GM13976 (cell line): ENCODE measurements at regions not wholly inside any gene's neighbourhood (a gene's known extent, or its start where the extent isn't known, plus 50 kb on each side); places are given as distances from the start of the nearest gene placed in this dataset.

Experiments
- DNase-seq: peaks from one replicate; pipeline ENCODE4 v3.0.0; 2012; ENCODE audit warnings: low spot score
- CTCF ChIP-seq: IDR thresholded peaks from 2 replicates; pipeline ENCODE4 v1.5.1; 2012; ENCODE audit warnings: borderline replicate concordance, mild to moderate bottlenecking; ENCODE audit not compliant: insufficient read depth; ENCODE audit errors: extremely low read depth, missing control alignments, control extremely low read depth
- in situ Hi-C: fragments of 300-500 bp; cut with MboI; formaldehyde crosslinking; loops from one replicate; pipeline ENCODE4 v1.12.0; 2022; ENCODE audit warnings: low sequenced_read_pairs, mixed read lengths, inconsistent platforms; ENCODE audit not compliant: unreplicated experiment

DNA sequence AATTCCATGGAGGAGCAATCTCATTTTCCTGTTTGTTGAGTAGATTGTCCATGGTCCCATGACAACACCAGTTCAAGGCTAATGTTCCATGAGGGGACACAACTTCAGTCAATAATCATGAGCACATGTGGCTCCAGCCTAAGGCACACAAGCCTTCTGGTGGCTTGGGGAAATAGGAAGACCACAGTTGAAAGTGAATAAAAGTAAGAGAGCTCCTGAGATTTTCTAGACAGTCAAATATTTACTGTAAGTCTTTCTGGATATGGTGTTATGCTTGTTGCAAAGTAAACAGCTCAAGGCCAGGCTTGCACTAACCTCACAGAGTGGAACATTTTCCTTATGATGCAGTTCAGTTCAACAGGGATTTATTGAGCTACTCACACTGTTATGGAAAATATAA lies 206.9 kb upstream of the SLC38A2 start:
- DNase-seq: no peak
- in situ Hi-C loops: no loop called here
- TF ChIP-seq CTCF: no peak

DNA sequence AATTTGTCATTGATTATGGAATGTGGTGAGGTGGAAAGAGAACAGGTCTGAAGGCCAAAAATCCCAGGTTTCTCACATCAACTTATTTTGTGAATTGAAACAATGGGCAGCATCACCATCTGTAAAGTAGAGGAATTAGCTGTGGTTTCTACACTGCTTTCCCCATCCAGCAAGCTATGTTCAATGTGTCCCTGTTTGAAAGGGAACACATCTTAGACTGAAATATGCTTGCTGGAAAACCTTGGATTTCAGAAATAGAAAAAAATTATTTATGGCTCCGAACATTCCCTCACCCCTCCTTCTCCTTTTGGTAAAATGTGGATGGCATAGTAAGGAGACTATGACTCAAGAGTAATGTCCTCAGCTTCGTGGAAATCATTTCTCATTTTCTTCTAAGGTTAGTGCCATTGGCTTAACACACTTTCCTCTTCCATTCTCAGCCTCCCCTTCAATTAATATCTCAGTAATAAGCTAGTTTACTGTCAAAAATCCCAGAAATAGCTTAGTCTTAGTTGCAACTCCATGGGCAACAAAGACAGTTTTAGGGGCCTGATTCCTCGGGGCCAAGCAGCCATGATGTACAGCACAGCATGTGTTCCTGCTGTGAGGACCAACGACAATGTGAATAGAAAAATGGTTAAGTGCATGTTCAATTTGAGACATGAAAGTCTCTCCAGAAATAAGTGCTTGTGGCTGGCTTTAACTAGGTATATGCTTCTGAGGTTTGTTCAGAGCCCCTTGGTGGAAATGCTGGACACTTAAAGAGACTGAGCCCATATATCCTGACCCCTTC lies 205.8 kb upstream of the SLC38A2 start:
- DNase-seq: no peak

GRCh38 chr12:46577063-46577776 lies 204.6 kb upstream of the SLC38A2 start:
- DNase-seq: no peak
- no peak for TF ChIP-seq CTCF
- in situ Hi-C loops: no loop called here

More for the DNA sequence above, 205.8 kb upstream of the SLC38A2 start:
- in situ Hi-C loops: no loop called here
- no peak for TF ChIP-seq CTCF

GRCh38 chr12:46574847-46575246 lies 202.3 kb upstream of the SLC38A2 start:
- in situ Hi-C loops: no loop called here
- TF ChIP-seq CTCF: no peak
- DNase-seq: no peak

DNA sequence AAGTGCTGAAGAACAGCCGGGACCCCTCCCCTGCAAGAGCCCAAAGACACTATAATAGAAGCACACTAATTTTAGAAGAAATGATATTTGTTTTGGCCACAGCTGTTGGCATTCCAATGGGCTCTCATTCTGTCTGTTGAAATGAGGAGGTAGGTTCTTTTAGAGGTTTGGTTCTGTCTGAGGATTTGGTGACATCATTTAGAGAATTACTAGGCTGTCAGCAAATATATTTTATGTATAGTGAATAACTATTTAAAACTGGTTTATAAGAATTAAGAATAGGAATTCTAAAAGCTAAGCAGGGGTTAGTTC lies 200.7 kb upstream of the SLC38A2 start:
- DNase-seq: no peak
- in situ Hi-C loops: no loop called here
- TF ChIP-seq CTCF: no peak

GRCh38 chr12:46572644-46573346 lies 200.2 kb upstream of the SLC38A2 start:
- DNase-seq: no peak
- TF ChIP-seq CTCF: no peak
- in situ Hi-C loops: no loop called here
